Immature natural killer cell (primary cell): ENCODE measurements at regions not wholly inside any gene's neighbourhood (a gene's known extent, or its start where the extent isn't known, plus 50 kb on each side); places are given as distances from the start of the nearest gene placed in this dataset.

Experiments
- DNase-seq, 3 donors: peaks; one replicate each; pipeline ENCODE4 v3.0.0; 2022; ENCODE audit warnings: mixed read lengths in 1 of 3
- H3K27ac Mint-ChIP-seq, 6 donors: one replicate each; pipeline ENCODE4 v1.8.0; 2020; ENCODE audit warnings: mixed read lengths in 6 of 6, mild to moderate bottlenecking in 5 of 6, inconsistent platforms in 4 of 6, moderate library complexity in 3 of 6
- H3K27me3 Mint-ChIP-seq, 3 donors: one replicate each; pipeline ENCODE4 v1.8.0; 2020 to 2021; ENCODE audit warnings: low read depth in 3 of 3, mild to moderate bottlenecking in 3 of 3, mixed read lengths in 3 of 3, moderate library complexity in 3 of 3, inconsistent platforms in 1 of 3
- H3K36me3 Mint-ChIP-seq, 3 donors: one replicate each; pipeline ENCODE4 v1.8.0; 2020; ENCODE audit warnings: mixed read lengths in 3 of 3, inconsistent platforms in 2 of 3, mild to moderate bottlenecking in 2 of 3
- H3K4me1 Mint-ChIP-seq, 2 donors: one replicate each; pipeline ENCODE4 v1.8.0; 2020; ENCODE audit warnings: inconsistent platforms in 2 of 2, mild to moderate bottlenecking in 2 of 2, mixed read lengths in 2 of 2, moderate library complexity in 1 of 2
- H3K4me3 Mint-ChIP-seq, 5 donors: one replicate each; pipeline ENCODE4 v1.8.0; 2020; ENCODE audit warnings: mild to moderate bottlenecking in 5 of 5, mixed read lengths in 5 of 5, inconsistent platforms in 3 of 5, moderate library complexity in 3 of 5
- H3K9me3 Mint-ChIP-seq, 6 donors: one replicate each; pipeline ENCODE4 v1.8.0; 2020; ENCODE audit warnings: mild to moderate bottlenecking in 6 of 6, mixed read lengths in 6 of 6, inconsistent platforms in 4 of 6, moderate library complexity in 3 of 6

DNA sequence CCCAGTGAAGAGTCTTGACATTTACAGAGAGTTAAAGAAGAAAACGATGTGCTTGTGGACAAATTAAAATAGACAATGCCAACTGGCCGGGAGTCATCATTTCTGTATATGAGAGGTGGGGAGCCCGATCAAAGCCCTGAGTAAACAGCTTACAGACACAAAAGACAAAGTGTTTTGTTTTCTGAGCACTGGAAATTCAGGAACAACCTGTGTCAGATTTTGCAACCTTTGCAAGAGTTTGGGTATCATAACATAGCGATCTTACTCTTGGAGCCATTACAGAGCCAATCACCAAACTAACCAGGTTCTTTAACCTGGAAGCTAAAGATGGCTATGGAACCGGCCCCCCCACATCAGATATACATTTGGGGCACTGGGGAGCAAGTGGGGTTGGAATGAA is 101.9 kb upstream of the LRIG1 start:
- no peak for DNase-seq
- Mint-ChIP-seq H3K4me3 (no peak overlapping the region), H3K27me3 (peaks cover 4 to 21% (median 4%) of the 10 kb centered on the region in 3 donors), H3K36me3 (no peaks in the 10 kb centered on the region), H3K27ac (no peak overlapping the region), H3K4me1 (no peaks in the 10 kb centered on the region), H3K9me3 (peaks cover 0 to 2% (median 0%) of the 10 kb centered on the region in 6 donors)

DNA sequence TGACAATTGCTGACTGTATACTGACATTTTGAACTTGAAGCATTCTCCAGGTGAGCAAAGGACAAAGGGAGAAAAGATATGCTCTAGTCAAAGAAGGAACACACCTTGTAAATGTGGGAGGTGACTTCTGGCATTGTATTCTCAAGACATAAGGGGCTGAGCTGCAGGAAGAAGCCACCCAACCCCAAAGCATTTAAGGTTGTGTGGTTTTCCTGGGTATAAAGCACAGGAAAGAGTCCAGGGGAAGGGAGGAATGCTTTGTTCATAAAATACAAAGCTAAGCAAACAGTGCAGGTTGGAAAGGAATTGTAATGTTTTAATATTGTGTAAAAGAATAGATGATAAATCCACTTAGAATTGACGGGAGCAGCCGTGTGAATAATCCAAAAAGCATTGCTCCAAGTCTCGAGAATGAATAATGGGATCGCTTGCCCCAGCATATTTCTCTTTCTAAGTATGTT is 102.4 kb upstream of the LRIG1 start:
- H3K4me1 Mint-ChIP-seq: no peaks in the 10 kb centered on the region
- no peak overlapping the region for H3K4me3 Mint-ChIP-seq
- no peak overlapping the region for H3K27ac Mint-ChIP-seq
- no peaks in the 10 kb centered on the region for H3K36me3 Mint-ChIP-seq
- no peak for DNase-seq
- peaks cover 0 to 2% (median 0%) of the 10 kb centered on the region in 6 donors for H3K9me3 Mint-ChIP-seq
- peaks cover 2 to 17% (median 4%) of the 10 kb centered on the region in 3 donors for H3K27me3 Mint-ChIP-seq

DNA sequence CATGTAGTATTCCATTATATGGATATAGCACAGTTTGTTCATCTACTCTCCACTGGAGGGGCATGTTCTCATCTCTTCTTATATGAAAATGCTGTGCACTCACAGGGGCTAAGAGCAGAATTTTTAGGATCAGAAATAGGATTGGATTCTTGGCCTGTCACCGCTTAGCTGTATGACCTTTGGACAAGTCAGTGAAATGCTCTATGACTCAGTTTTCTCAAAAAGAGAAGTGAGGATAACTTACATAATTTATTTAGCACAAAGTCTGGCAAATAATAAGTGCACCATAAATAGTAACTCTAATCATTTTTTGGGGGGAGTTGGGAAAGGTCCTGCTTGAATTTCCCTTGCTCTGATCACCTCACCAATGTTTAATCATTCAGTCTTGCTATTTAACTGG is 103.7 kb upstream of the LRIG1 start:
- Mint-ChIP-seq H3K27ac (no peak overlapping the region), H3K36me3 (no peaks in the 10 kb centered on the region), H3K4me1 (no peaks in the 10 kb centered on the region), H3K27me3 (peaks cover 2 to 12% (median 8%) of the 10 kb centered on the region in 3 donors), H3K4me3 (no peak overlapping the region), H3K9me3 (peaks cover 0 to 2% (median 0%) of the 10 kb centered on the region in 6 donors)
- DNase-seq: no peak

DNA sequence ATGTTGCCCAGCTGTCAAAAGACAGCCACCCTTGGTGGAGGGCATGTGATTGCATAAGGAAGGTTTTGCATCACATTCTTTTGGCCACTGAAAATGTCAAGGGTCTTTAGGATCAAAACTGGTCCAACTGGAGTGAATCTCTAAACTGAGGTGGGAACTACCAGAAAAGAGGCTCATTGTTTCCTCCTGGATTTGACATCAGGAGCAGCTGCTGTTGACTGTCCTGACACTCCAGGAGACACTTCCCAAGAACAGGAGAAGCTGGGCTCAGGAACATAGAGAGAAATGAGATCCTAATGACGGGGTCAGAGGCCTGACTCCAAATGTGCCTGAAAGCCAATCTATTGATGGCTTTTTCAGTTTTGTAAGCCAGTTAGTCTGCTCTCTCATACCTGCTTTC is 105.3 kb upstream of the LRIG1 start:
- Mint-ChIP-seq H3K4me3 (no peak overlapping the region), H3K27ac (no peak overlapping the region), H3K4me1 (no peaks in the 10 kb centered on the region), H3K9me3 (peaks cover 0 to 2% (median 0%) of the 10 kb centered on the region in 6 donors), H3K27me3 (peaks cover 0 to 13% (median 8%) of the 10 kb centered on the region in 3 donors), H3K36me3 (no peaks in the 10 kb centered on the region)
- no peak for DNase-seq

DNA sequence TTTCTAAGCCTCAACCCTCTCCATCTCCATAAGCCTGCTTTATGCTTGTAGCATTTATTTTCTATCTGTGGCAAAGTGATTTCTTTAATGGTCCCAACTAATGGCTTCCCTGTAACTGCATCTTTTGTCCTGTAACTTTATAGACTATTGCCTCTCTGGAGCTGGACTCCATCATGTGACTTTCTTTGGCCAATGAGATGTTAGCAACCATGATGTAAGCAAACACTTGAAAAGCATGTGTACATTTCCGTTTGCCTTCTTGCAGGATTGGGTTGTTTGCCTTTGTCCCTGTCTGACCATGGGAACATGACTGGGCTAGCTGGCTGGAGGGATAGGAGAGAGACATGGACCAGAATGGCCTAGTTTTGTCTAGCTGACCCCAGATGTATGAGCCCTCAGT is 106.0 kb upstream of the LRIG1 start:
- no peak for DNase-seq
- no peak overlapping the region for H3K4me3 Mint-ChIP-seq
- peaks cover 0 to 2% (median 0%) of the 10 kb centered on the region in 6 donors for H3K9me3 Mint-ChIP-seq
- H3K36me3 Mint-ChIP-seq: no peaks in the 10 kb centered on the region
- no peaks in the 10 kb centered on the region for H3K4me1 Mint-ChIP-seq
- H3K27me3 Mint-ChIP-seq: peaks cover 0 to 10% (median 8%) of the 10 kb centered on the region in 3 donors
- H3K27ac Mint-ChIP-seq: no peak overlapping the region

DNA sequence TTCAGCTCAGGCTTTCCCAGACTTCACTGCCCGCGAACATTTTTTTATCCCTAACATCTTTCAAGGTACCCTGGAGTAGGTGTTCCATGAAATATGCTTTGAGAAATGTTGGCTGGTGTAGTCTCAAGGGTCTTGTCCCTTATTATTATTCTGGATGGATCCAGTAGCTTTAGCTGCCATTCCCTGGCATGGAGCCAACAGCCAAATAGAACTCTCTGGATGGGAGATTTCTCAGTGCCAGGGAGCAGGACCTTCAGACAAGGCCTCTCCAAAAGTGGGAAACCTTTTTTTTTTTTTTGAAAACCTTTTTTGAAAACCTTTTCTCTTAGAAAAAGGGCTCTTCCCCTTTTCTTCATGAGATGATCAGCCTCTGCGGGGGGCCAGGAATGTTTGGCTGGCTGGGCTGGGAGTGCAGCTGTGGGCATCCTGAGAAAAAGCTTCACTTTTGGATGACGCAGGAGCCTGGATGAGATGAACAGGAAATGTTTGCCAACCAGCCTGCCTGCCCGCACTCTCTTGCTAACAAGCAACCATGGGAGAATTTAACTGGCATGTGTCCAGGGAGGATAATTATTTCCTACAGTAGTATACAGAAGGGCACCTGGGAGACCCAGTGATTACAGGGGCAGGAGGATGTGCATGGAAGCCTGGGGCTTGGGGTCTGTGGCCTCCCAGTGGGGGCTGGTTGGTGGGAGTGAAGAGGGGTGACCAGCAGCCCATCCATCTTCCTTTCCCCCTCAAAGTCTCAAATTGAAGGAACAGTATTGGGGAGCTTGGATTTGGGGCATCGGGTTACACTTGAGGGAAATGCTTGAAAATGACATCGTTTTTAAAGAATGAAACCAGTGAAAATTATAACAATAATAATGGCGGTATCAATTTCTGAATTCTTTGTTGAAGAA is 109.1 kb upstream of the LRIG1 start:
- Mint-ChIP-seq H3K27ac (no peak overlapping the region), H3K4me1 (no peaks in the 10 kb centered on the region), H3K4me3 (no peak overlapping the region), H3K27me3 (peaks cover 0 to 12% (median 8%) of the 10 kb centered on the region in 3 donors), H3K36me3 (no peaks in the 10 kb centered on the region), H3K9me3 (peaks cover 0 to 2% (median 0%) of the 10 kb centered on the region in 6 donors)
- DNase-seq: no peak

DNA sequence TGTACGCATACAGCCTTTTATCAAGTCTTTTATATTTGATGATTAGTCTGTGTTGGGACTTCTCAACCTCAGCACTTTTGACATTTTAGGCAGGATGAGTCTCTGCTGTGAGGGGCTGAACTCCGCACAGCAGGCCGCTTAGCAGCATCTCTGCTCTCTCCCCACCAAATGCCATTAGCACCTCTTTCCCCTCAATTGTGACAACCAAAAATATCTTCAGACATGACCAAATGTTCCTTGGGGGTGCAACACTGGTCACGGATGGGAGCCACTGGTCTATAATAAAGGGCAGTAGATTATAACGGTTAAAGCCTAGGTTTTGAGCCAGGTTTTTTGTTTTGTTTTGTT is 109.7 kb upstream of the LRIG1 start:
- peaks cover 0 to 2% (median 0%) of the 10 kb centered on the region in 6 donors for H3K9me3 Mint-ChIP-seq
- H3K4me1 Mint-ChIP-seq: no peaks in the 10 kb centered on the region
- H3K27me3 Mint-ChIP-seq: peaks cover 0 to 12% (median 8%) of the 10 kb centered on the region in 3 donors
- H3K36me3 Mint-ChIP-seq: no peaks in the 10 kb centered on the region
- no peak overlapping the region for H3K27ac Mint-ChIP-seq
- no peak for DNase-seq
- no peak overlapping the region for H3K4me3 Mint-ChIP-seq

DNA sequence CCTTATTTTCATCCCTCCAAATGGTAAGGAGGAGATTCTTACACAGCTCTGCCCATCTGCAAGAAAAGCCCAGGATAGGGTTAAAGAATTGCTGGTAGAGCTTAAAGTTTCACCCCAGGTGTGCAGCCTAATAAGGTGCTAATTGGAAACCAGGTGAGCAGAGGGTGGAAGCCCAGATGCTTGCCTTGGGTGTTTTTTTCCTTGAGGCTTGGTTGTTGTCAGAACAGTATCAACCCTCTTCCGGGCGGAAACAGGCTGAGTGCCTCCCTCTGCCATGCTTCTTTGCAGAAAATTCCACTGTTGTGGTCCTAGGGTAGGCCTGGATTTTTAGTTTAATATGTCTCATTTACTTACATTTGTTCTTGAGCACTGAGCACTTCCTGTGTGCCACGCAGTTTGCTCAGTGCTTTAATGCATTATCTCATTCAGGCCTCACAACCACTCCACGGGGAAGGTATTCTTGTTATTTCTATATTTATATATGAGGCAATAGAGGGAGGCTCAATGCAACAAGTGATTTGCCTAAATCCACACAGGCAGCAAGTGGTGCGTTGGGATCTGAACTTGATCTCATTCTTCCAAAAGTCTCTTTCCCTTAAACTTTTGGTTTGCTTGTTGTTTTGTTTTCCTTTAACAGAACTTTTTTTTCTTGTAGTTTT is 115.0 kb upstream of the LRIG1 start:
- Mint-ChIP-seq H3K4me1 (no peaks in the 10 kb centered on the region), H3K36me3 (no peaks in the 10 kb centered on the region), H3K9me3 (no peaks in the 10 kb centered on the region), H3K27me3 (peaks cover 0 to 8% (median 5%) of the 10 kb centered on the region in 3 donors), H3K27ac (no peak overlapping the region), H3K4me3 (no peak overlapping the region)
- no peak for DNase-seq

DNA sequence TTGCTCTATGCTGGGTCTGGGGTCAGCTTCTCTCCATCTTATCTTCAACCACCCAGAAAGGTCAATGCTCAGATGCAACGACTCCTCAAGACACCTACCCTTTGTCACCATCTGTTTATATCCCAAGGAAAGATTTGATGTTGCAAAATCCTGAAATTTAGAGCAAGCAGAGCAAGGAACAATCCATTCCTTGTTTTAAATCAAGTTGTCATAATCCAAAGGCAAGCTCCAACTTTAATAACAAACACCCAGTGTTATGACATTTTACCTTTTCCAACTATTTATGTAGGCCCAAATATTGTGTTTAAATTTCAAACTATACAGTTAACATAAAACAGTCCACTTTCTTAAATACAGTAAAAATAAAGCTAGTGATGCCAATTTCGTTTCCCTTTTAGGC is 116.5 kb upstream of the LRIG1 start:
- no peaks in the 10 kb centered on the region for H3K36me3 Mint-ChIP-seq
- no peaks in the 10 kb centered on the region for H3K4me1 Mint-ChIP-seq
- no peak overlapping the region for H3K27ac Mint-ChIP-seq
- DNase-seq: no peak
- peaks cover 0 to 5% (median 2%) of the 10 kb centered on the region in 3 donors for H3K27me3 Mint-ChIP-seq
- no peak overlapping the region for H3K4me3 Mint-ChIP-seq
- peaks cover 0 to 2% (median 0%) of the 10 kb centered on the region in 6 donors for H3K9me3 Mint-ChIP-seq

DNA sequence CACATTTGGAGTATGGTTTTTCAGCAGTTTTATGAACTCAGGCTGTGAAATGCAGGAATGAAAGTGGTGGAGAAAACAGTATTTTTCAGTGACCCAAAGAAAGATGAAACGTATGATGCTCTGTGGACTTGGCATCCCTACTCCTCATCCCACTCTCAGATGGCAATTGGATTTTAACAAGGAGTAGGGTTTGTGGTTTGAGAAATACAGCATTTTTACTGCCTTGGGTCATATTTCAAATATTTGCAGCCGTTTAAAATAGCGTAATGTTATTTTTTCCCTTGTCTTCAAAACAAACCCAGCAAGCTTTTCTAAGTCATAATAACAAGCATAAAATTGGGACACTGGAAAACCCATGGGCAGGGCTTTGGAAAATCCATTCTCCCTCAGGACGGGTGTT is 117.2 kb upstream of the LRIG1 start:
- DNase-seq: no peak
- Mint-ChIP-seq H3K27me3 (peaks cover 0 to 3% (median under 1%) of the 10 kb centered on the region in 3 donors), H3K27ac (no peak overlapping the region), H3K4me1 (no peaks in the 10 kb centered on the region), H3K36me3 (no peaks in the 10 kb centered on the region), H3K4me3 (no peak overlapping the region), H3K9me3 (peaks cover 0 to 2% (median 0%) of the 10 kb centered on the region in 6 donors)

DNA sequence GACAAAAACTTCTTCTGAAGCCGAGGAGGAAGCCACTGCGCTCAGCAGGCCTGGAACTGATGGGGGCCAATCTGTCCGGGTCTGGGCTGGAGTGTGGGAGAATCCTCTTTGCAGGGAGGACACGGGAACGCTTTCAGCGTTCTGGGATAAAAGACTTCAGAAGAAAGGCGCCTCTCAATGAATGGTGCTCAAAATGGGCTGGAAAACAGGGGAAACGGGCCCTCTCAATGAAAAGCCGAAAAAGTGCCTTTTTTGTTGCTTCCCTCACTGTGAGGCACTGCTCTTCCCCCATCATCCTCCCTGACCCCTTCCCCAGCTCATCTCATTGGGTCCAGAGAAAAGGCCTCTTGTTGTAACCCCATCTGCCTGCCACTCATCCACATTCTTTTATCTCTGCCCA is 119.5 kb upstream of the LRIG1 start:
- no peaks in the 10 kb centered on the region for H3K4me1 Mint-ChIP-seq
- H3K9me3 Mint-ChIP-seq: peaks cover 0 to 2% (median 0%) of the 10 kb centered on the region in 6 donors

DNA sequence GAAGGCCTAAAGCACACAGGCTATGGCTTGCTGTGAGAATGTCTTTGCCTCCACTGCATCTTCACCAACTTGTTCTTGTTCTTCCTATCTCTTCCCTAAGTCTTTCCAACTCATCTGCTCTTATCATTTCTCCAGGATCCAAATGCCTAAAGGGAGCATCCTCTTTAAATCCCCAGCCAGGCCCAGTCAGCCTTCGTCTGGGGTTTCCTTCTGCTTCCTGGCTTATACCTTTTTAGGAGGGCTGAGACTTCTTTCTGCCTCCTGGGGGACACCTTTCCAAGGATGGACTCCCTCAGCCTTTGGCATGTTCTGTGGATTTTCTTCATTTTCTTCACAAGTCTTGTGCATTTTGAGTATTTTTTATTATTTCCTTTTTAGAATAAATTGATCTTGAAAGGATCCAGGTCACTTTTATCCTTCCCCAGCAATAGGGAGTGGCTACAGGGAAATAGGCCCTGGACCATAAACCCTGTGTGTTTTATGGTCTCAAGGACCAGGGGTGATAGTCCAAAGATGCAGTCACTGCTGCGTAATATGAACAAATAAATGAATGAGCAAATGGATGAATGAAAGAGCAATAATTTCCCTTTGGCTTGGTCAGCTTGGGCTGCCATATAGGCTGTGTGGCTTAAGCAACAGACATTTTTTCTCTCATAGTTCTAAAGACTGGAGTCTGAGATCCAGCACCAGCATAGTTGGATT is 122.1 kb upstream of the LRIG1 start:
- H3K27me3 Mint-ChIP-seq: peaks cover 0 to 2% (median 0%) of the 10 kb centered on the region in 3 donors
- no peaks in the 10 kb centered on the region for H3K36me3 Mint-ChIP-seq
- H3K4me3 Mint-ChIP-seq: no peak overlapping the region
- no peak overlapping the region for H3K27ac Mint-ChIP-seq
- no peaks in the 10 kb centered on the region for H3K4me1 Mint-ChIP-seq
- H3K9me3 Mint-ChIP-seq: peaks cover 0 to 2% (median 0%) of the 10 kb centered on the region in 6 donors
- no peak for DNase-seq

More for the DNA sequence above, 119.5 kb upstream of the LRIG1 start:
- Mint-ChIP-seq H3K27me3 (peaks cover 0 to 3% (median 0%) of the 10 kb centered on the region in 3 donors), H3K4me3 (no peak overlapping the region), H3K36me3 (no peaks in the 10 kb centered on the region), H3K27ac (no peak overlapping the region)
- no peak for DNase-seq

DNA sequence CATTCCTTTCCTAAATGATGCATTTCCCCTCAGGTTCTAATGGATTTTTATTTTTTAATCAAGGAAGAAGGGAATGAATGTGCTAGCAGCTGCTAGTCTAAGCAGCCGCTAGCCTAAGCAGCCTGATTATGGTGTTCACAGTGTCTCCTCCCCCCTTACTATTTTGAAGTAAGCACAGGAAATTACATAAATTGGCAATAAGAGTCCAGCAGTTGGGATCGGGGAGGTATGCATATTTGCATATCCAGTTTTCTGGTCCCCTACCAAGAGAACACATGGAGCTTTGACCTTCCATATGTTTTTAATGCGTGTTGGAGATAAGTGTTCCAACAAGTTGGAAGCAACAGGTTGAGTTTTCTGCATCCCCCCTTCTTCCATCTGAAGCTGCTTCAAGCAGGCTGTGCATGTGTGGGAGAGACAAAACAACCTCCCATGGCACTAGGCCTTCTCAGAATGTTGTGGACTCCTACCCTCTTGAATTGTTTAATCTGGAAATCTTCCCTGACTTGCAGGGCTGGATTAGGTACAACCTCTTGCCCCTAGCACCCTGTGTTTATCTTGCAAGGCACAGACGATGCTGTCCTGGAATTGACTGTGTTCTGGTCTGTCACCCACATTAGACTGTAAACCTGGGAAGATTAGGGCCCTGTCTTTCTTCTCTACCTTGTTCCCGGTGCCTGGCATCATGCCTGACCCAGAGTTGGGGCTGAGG is 124.8 kb upstream of the LRIG1 start:
- H3K9me3 Mint-ChIP-seq: peaks cover 0 to 2% (median 0%) of the 10 kb centered on the region in 6 donors
- no peaks in the 10 kb centered on the region for H3K36me3 Mint-ChIP-seq
- no peak for DNase-seq
- peaks cover 0 to 2% (median 2%) of the 10 kb centered on the region in 3 donors for H3K27me3 Mint-ChIP-seq
- no peak overlapping the region for H3K27ac Mint-ChIP-seq
- no peaks in the 10 kb centered on the region for H3K4me1 Mint-ChIP-seq
- no peak overlapping the region for H3K4me3 Mint-ChIP-seq
